OCI-LY3 (cell line): ENCODE measurements at regions not wholly inside any gene's neighbourhood (a gene's known extent, or its start where the extent isn't known, plus 50 kb on each side); places are given as distances from the start of the nearest gene placed in this dataset.

Source experiments
- H2AFZ ChIP-seq: fragments of 200-600, 300-600 bp; shearing (Covaris generic); 2 replicates; pipeline ENCODE4 v1.6.0; 2014; ENCODE audit warnings: antibody characterized with exemption, low read depth, low read length
- H3K27ac ChIP-seq: fragments of 200-600, 300-600 bp; sonication (generic); 2 replicates; pipeline ENCODE4 v1.5.1; 2014; ENCODE audit warnings: mild to moderate bottlenecking, low read length, moderate library complexity, mixed read lengths
- H3K27me3 ChIP-seq: fragments of 200-600, 300-600 bp; sonication (generic); 2 replicates; pipeline ENCODE4 v1.6.1; 2014; ENCODE audit warnings: low read depth, low read length, mixed read lengths
- H3K36me3 ChIP-seq: fragments of 200-600, 300-600 bp; sonication (generic); replicated peaks from 2 replicates; pipeline ENCODE3; 2014; ENCODE audit warnings: low read depth, low read length, mixed read lengths
- H3K4me1 ChIP-seq: fragments of 300-600, 200-600 bp; sonication (generic); 2 replicates; pipeline ENCODE4 v1.6.1; 2014; ENCODE audit warnings: low read length, mixed read lengths
- H3K4me2 ChIP-seq: fragments of 200-600, 300-600 bp; sonication (generic); 2 replicates; pipeline ENCODE4 v1.6.1; 2014; ENCODE audit warnings: low read length, mixed read lengths
- H3K4me3 ChIP-seq: fragments of 300-600, 200-600 bp; sonication (generic); 2 replicates; pipeline ENCODE4 v1.5.1; 2014; ENCODE audit warnings: antibody characterized with exemption, mild to moderate bottlenecking, low read length, moderate library complexity
- H3K79me2 ChIP-seq: fragments of 300-600, 200-600 bp; shearing (Covaris generic); 2 replicates; pipeline ENCODE4 v1.6.1; 2014; ENCODE audit warnings: mild to moderate bottlenecking, low read length, mixed read lengths
- H3K9ac ChIP-seq: fragments of 300-600, 200-600 bp; shearing (Covaris generic); 2 replicates; pipeline ENCODE4 v1.6.0; 2014; ENCODE audit warnings: mild to moderate bottlenecking, low read length, moderate library complexity
- H3K9me3 ChIP-seq: fragments of 200-600, 300-600 bp; shearing (Covaris generic); 2 replicates; pipeline ENCODE4 v1.6.1; 2014; ENCODE audit warnings: low read length, mixed read lengths; ENCODE audit not compliant: insufficient read depth
- H4K20me1 ChIP-seq: fragments of 200-600, 300-600 bp; sonication (generic); 2 replicates; pipeline ENCODE4 v1.6.1; 2016; ENCODE audit warnings: low read length, mixed read lengths; ENCODE audit not compliant: insufficient read depth
- EZH2phosphoT487 ChIP-seq: fragments of 200-600 bp; shearing (Covaris generic); IDR thresholded peaks from 2 replicates; pipeline ENCODE4 v1.6.1; 2018; ENCODE audit warnings: antibody characterized with exemption, mixed run types, low read depth
- TF ChIP-seq, protein P1 (sequence below): fragments of 200-600, 300-600 bp; sonication (generic); IDR thresholded peaks from 2 replicates; pipeline ENCODE4 v1.5.1; 2014; ENCODE audit warnings: antibody characterized with exemption, low read length, low read depth

DNA sequence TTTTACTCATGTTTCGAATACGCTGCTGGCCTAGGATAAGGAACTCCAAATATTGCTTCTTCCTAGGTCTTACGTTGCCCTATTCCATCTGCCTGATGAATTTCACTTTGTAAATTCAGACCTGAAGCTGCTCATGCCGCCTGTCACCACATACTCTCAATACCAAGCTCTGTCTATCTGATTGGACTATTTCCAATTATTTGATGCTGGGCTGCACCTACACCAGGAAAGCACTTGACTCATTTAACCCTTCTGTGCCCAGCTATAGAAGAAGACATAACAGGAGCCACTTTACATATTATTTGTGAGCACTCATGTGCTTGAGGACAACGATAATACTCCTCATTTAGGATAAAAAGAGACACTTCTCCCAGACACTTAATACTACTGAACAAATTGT is 1293.9 kb upstream of the LRRTM1 start:
- no peaks in the 10 kb centered on the region for H3K27me3 ChIP-seq
- no peaks in the 10 kb centered on the region for H3K4me1 ChIP-seq
- H3K9ac ChIP-seq, result no peak overlapping the region
- no peak overlapping the region for H3K4me3 ChIP-seq
- H3K9me3 ChIP-seq, result no peaks in the 10 kb centered on the region
- H2AFZ ChIP-seq, result 0 out of 2 replicates have a peak overlapping the region, but pooled peaks have one; percentile 20
- no peak overlapping the region for H3K27ac ChIP-seq
- no peak overlapping the region for H3K4me2 ChIP-seq
- no peaks in the 10 kb centered on the region for H4K20me1 ChIP-seq
- TF ChIP-seq, protein P1, sequence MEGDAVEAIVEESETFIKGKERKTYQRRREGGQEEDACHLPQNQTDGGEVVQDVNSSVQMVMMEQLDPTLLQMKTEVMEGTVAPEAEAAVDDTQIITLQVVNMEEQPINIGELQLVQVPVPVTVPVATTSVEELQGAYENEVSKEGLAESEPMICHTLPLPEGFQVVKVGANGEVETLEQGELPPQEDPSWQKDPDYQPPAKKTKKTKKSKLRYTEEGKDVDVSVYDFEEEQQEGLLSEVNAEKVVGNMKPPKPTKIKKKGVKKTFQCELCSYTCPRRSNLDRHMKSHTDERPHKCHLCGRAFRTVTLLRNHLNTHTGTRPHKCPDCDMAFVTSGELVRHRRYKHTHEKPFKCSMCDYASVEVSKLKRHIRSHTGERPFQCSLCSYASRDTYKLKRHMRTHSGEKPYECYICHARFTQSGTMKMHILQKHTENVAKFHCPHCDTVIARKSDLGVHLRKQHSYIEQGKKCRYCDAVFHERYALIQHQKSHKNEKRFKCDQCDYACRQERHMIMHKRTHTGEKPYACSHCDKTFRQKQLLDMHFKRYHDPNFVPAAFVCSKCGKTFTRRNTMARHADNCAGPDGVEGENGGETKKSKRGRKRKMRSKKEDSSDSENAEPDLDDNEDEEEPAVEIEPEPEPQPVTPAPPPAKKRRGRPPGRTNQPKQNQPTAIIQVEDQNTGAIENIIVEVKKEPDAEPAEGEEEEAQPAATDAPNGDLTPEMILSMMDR, result no peak
- no peak for TF ChIP-seq EZH2phosphoT487
- H3K79me2 ChIP-seq, result no peaks in the 10 kb centered on the region
- no peaks in the 10 kb centered on the region for H3K36me3 ChIP-seq

DNA sequence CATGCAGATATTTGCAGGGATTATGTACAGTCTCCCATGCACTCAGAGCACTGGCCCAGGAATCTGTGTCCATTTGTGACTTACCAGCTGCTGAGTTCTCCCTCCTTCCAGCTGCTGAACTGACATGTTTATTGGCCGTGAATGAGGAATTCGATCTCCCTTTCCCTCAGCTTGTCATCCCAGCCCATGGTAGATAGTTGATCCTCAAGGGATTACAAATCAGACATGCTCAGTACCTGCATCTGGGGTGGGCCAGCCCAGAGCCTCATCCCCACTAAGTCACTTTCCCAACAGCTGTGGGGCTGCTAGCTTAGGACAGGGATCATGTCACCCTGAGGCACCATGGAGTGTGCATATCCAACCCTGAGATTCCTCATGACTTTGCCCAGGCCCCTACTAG is 1284.9 kb upstream of the LRRTM1 start:
- Histone ChIP-seq H3K4me2 (no peak overlapping the region), H3K27ac (no peak overlapping the region)

GRCh38 chr2:81583311-81584108 is 1279.0 kb upstream of the LRRTM1 start:
- H3K27ac ChIP-seq, result no peak overlapping the region
- no peaks in the 10 kb centered on the region for H3K79me2 ChIP-seq
- H3K9me3 ChIP-seq, result peaks cover 6% of the 10 kb centered on the region; the same call in 1 of the 2 replicates
- H3K4me2 ChIP-seq, result no peak overlapping the region
- no peaks in the 10 kb centered on the region for H3K27me3 ChIP-seq
- H4K20me1 ChIP-seq, result no peaks in the 10 kb centered on the region
- H3K4me3 ChIP-seq, result no peak overlapping the region
- no peak overlapping the region for H2AFZ ChIP-seq
- H3K9ac ChIP-seq, result no peak overlapping the region
- H3K36me3 ChIP-seq, result no peaks in the 10 kb centered on the region
- TF ChIP-seq, protein P1, result no peak
- TF ChIP-seq EZH2phosphoT487, result no peak
- H3K4me1 ChIP-seq, result no peaks in the 10 kb centered on the region

More for the DNA sequence above, 1284.9 kb upstream of the LRRTM1 start:
- Histone ChIP-seq H2AFZ (no peak overlapping the region), H3K79me2 (no peaks in the 10 kb centered on the region), H3K4me1 (0 out of 2 replicates have a peak, but pooled peaks cover 5% of the 10 kb centered on the region), H3K9me3 (peaks cover 4% of the 10 kb centered on the region; the same call in 1 of the 2 replicates), H3K27me3 (no peaks in the 10 kb centered on the region), H3K4me3 (no peak overlapping the region), H4K20me1 (no peaks in the 10 kb centered on the region), H3K36me3 (no peaks in the 10 kb centered on the region), H3K9ac (no peak overlapping the region)
- TF ChIP-seq EZH2phosphoT487, result no peak
- TF ChIP-seq, protein P1, result no peak

DNA sequence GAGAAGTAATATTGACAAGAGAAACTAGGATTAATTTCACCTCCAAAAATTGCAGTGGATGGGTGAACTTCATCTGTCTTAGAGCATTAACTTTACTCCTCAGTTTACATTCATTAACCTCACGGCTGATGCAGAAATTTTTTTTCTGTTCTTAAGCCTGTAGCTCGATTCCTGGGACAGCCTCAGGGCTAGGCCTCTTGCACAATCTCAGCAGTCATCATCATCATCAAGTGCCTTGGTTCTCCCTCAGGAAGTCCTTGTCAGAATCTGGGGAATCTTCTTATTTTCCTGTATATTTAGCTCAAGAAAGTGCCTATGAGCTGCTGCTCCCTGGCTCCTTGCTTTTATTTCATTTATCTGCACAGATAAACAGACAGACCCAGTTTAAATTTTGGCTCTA is 1272.2 kb upstream of the LRRTM1 start:
- TF ChIP-seq EZH2phosphoT487, result no peak
- TF ChIP-seq, protein P1, result no peak
- H3K4me3 ChIP-seq, result no peak overlapping the region
- H4K20me1 ChIP-seq, result no peaks in the 10 kb centered on the region
- H3K79me2 ChIP-seq, result no peaks in the 10 kb centered on the region
- no peak overlapping the region for H2AFZ ChIP-seq
- no peaks in the 10 kb centered on the region for H3K9me3 ChIP-seq
- no peak overlapping the region for H3K27ac ChIP-seq
- H3K27me3 ChIP-seq, result no peaks in the 10 kb centered on the region
- H3K4me1 ChIP-seq, result no peaks in the 10 kb centered on the region
- H3K36me3 ChIP-seq, result no peaks in the 10 kb centered on the region
- H3K9ac ChIP-seq, result no peak overlapping the region
- no peak overlapping the region for H3K4me2 ChIP-seq
